ENCODE measurements at regions not wholly inside any gene's neighbourhood (a gene's known extent, or its start where the extent isn't known, plus 50 kb on each side); places are given as distances from the start of the nearest gene placed in this dataset.

DNA sequence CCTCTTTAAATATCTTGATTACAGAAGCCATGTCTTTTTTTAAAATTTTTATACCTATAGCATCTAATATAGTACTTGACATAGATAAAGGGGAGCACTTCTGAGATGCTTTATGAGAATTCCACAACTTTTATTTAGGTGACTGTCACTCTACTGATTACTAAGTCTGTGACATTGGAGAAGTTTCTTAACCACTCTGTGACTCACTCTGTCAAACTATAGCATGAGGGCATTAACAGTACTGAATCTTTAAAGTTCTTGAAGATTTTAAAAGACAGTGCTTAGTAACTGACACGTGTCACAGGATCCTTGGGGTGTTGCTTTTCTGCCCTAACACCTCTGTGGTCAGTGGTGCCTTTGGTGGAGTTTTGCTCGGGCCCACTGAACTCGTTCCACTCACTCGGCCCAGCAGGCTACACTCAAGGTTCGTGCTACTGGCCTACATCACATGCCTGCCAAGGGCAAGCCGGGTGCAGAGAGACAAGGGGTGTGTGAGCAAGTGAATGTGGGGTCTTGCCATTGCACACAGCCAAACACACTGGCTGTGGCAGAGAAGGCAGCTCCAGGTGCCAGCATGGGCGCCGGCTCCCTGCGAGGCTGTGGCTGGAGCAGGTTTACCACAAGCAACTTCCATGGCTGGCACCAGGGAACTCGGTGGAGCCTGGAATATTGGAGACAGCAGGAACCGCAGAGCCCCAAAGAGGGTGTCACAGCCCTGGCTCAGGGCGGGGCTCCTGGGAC, 734.0 kb upstream of the CDH7 start:
- no peak overlapping the region for H3K27ac ChIP-seq (ENCODE audit: low read length)
- no peak overlapping the region for H2AFZ ChIP-seq (ENCODE audit: low read depth, low read length)
- TF ChIP-seq, protein P1, sequence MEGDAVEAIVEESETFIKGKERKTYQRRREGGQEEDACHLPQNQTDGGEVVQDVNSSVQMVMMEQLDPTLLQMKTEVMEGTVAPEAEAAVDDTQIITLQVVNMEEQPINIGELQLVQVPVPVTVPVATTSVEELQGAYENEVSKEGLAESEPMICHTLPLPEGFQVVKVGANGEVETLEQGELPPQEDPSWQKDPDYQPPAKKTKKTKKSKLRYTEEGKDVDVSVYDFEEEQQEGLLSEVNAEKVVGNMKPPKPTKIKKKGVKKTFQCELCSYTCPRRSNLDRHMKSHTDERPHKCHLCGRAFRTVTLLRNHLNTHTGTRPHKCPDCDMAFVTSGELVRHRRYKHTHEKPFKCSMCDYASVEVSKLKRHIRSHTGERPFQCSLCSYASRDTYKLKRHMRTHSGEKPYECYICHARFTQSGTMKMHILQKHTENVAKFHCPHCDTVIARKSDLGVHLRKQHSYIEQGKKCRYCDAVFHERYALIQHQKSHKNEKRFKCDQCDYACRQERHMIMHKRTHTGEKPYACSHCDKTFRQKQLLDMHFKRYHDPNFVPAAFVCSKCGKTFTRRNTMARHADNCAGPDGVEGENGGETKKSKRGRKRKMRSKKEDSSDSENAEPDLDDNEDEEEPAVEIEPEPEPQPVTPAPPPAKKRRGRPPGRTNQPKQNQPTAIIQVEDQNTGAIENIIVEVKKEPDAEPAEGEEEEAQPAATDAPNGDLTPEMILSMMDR (IDR thresholded peaks at IDR 0.05; ENCODE audit: borderline replicate concordance, extremely low read depth, low read length, poor library complexity, severe bottlenecking) = no peak
- TF ChIP-seq EZH2 (IDR thresholded peaks at IDR 0.05; ENCODE audit: borderline replicate concordance, low read depth, low read length, severe bottlenecking) = no peak
- H3K4me1 ChIP-seq (ENCODE audit: insufficient read depth, low read length) = no peaks in the 10 kb centered on the region
- no peaks in the 10 kb centered on the region for H4K20me1 ChIP-seq (ENCODE audit: insufficient read depth, low read length)
- ATAC-seq (ENCODE audit: insufficient read depth, low read depth) (no peak), DNase-seq (no peak)
- no peaks in the 10 kb centered on the region for H3K36me3 ChIP-seq (ENCODE audit: insufficient read depth, low read length)
- no peak overlapping the region for H3K4me3 ChIP-seq (ENCODE audit: low read depth in 1 of 2, low read length in 2 of 2)
- no peaks in the 10 kb centered on the region for H3K79me2 ChIP-seq (ENCODE audit: insufficient read depth, low read length)
- no peak overlapping the region for H3K9ac ChIP-seq (ENCODE audit: low read depth, low read length)
- H3K9me3 ChIP-seq (ENCODE audit: insufficient read depth, low read length, severe bottlenecking) = no peaks in the 10 kb centered on the region
- no peaks in the 10 kb centered on the region for H3K27me3 ChIP-seq (ENCODE audit: insufficient read depth, low read length, poor library complexity)
- no peak overlapping the region for H3K4me2 ChIP-seq (ENCODE audit: insufficient read depth, low read length)

DNA sequence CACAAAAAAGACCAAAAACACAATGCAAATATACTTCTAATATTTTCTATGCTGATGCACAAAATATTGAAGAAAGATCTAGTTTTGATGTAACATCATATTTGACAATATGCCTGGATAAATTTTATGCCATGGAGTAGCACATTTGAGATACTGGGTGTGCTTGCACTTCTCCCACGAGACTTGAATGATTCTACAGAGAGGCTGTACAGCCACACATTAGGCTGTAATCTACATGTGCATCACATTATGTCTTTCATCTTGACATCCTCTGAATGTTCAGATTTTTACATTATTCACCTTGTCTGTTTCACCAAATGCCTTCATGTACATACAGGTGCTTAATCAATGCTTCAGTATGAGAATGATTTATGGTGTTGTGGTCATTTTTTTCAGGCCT, 756.4 kb upstream of the CDH7 start:
- H4K20me1 ChIP-seq (ENCODE audit: insufficient read depth, low read length) = no peaks in the 10 kb centered on the region
- no peaks in the 10 kb centered on the region for H3K4me1 ChIP-seq (ENCODE audit: insufficient read depth, low read length)
- H3K36me3 ChIP-seq (ENCODE audit: insufficient read depth, low read length) = no peaks in the 10 kb centered on the region
- H3K4me3 ChIP-seq (ENCODE audit: low read depth in 1 of 2, low read length in 2 of 2) = no peak overlapping the region
- DNase-seq = no peak
- H3K9me3 ChIP-seq (ENCODE audit: insufficient read depth, low read length, severe bottlenecking) = no peaks in the 10 kb centered on the region
- ATAC-seq (ENCODE audit: insufficient read depth, low read depth) = no peak
- TF ChIP-seq, protein P1 (IDR thresholded peaks at IDR 0.05; ENCODE audit: borderline replicate concordance, extremely low read depth, low read length, poor library complexity, severe bottlenecking) = no peak
- no peak for TF ChIP-seq EZH2 (IDR thresholded peaks at IDR 0.05; ENCODE audit: borderline replicate concordance, low read depth, low read length, severe bottlenecking)
- no peak overlapping the region for H3K27ac ChIP-seq (ENCODE audit: low read length)
- no peak overlapping the region for H3K4me2 ChIP-seq (ENCODE audit: insufficient read depth, low read length)
- H3K27me3 ChIP-seq (ENCODE audit: insufficient read depth, low read length, poor library complexity) = no peaks in the 10 kb centered on the region
- no peak overlapping the region for H2AFZ ChIP-seq (ENCODE audit: low read depth, low read length)
- no peak overlapping the region for H3K9ac ChIP-seq (ENCODE audit: low read depth, low read length)
- no peaks in the 10 kb centered on the region for H3K79me2 ChIP-seq (ENCODE audit: insufficient read depth, low read length)

GRCh38 chr18:64993695-64994094, 757.1 kb upstream of the CDH7 start:
- no peak overlapping the region for H3K4me2 ChIP-seq (ENCODE audit: insufficient read depth, low read length)
- TF ChIP-seq, protein P1 (IDR thresholded peaks at IDR 0.05; ENCODE audit: borderline replicate concordance, extremely low read depth, low read length, poor library complexity, severe bottlenecking) = no peak
- TF ChIP-seq EZH2 (IDR thresholded peaks at IDR 0.05; ENCODE audit: borderline replicate concordance, low read depth, low read length, severe bottlenecking) = no peak
- no peak for ATAC-seq (ENCODE audit: insufficient read depth, low read depth)

More at GRCh38 chr18:64993695-64994094, 757.1 kb upstream of the CDH7 start:
- Histone ChIP-seq H3K27ac (ENCODE audit: low read length) (no peak overlapping the region), H3K36me3 (ENCODE audit: insufficient read depth, low read length) (no peaks in the 10 kb centered on the region), H3K4me1 (ENCODE audit: insufficient read depth, low read length) (no peaks in the 10 kb centered on the region), H3K9ac (ENCODE audit: low read depth, low read length) (no peak overlapping the region), H3K4me3 (ENCODE audit: low read depth in 1 of 2, low read length in 2 of 2) (no peak overlapping the region), H2AFZ (ENCODE audit: low read depth, low read length) (no peak overlapping the region), H4K20me1 (ENCODE audit: insufficient read depth, low read length) (no peaks in the 10 kb centered on the region), H3K79me2 (ENCODE audit: insufficient read depth, low read length) (no peaks in the 10 kb centered on the region), H3K27me3 (ENCODE audit: insufficient read depth, low read length, poor library complexity) (no peaks in the 10 kb centered on the region), H3K9me3 (ENCODE audit: insufficient read depth, low read length, severe bottlenecking) (no peaks in the 10 kb centered on the region)
- DNase-seq = no peak

Data from DND-41 (cell line).